ENCODE measurements at regions not wholly inside any gene's neighbourhood (a gene's known extent, or its start where the extent isn't known, plus 50 kb on each side); places are given as distances from the start of the nearest gene placed in this dataset.

DNA sequence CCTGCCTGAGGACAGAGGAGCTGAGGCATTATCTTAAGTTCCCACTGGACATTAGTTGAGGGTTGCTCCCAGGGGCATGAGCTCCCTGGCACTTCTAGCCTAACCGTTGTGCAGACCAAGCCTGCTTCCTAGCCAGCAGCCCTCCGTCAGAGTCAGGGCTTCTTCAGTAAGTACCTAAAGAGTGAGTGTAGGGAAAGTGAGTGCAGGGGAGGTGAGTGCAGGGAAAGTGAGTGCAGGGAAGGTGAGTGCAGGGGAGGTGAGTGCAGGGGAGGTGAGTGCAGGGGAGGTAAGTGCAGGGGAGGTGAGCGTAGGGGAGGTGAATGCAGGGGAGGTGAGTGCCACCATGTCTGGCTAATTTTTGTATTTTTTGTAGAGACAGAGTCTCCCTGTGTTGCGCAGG, 190.5 kb downstream of the ESRRB start:
- TF ChIP-seq, protein P1, sequence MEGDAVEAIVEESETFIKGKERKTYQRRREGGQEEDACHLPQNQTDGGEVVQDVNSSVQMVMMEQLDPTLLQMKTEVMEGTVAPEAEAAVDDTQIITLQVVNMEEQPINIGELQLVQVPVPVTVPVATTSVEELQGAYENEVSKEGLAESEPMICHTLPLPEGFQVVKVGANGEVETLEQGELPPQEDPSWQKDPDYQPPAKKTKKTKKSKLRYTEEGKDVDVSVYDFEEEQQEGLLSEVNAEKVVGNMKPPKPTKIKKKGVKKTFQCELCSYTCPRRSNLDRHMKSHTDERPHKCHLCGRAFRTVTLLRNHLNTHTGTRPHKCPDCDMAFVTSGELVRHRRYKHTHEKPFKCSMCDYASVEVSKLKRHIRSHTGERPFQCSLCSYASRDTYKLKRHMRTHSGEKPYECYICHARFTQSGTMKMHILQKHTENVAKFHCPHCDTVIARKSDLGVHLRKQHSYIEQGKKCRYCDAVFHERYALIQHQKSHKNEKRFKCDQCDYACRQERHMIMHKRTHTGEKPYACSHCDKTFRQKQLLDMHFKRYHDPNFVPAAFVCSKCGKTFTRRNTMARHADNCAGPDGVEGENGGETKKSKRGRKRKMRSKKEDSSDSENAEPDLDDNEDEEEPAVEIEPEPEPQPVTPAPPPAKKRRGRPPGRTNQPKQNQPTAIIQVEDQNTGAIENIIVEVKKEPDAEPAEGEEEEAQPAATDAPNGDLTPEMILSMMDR (conservative IDR thresholded peaks at IDR 0.05; ENCODE audit: low read length): no peak
- TF ChIP-seq EZH2phosphoT487 (IDR thresholded peaks at IDR 0.05; ENCODE audit: borderline replicate concordance, low read depth, low read length): no peak

All from OCI-LY7 (cell line).